IMR-90 (cell line): ENCODE measurements at regions not wholly inside any gene's neighbourhood (a gene's known extent, or its start where the extent isn't known, plus 50 kb on each side); places are given as distances from the start of the nearest gene placed in this dataset.

Experiments used
- ATAC-seq: fragments of 200-7000 bp; cut with Tn5 transposase; 2 replicates; pipeline ENCODE4 v1.9.1; 2020; ENCODE audit warnings: low read depth, mild to moderate bottlenecking, moderate library complexity
- BruUV-seq: library from RNA; stranded (reverse); fragments of 400-500 nt; replicated peaks from 2 replicates; lab custom pipeline; 2021; lab: Mats Ljungman, UMichigan
- CTCF ChIA-PET: fragments of 300-600 bp; formaldehyde crosslinking; extraction: SDS; loops from one replicate; lab custom pipeline; 2021; ENCODE audit warnings: antibody characterized with exemption; lab: Yijun Ruan, JAX
- POLR2A ChIA-PET: fragments of 300-600 bp; sonication (Branson Sonifier 250); formaldehyde crosslinking; loops from one replicate; lab custom pipeline; 2022; ENCODE audit warnings: antibody characterized with exemption; ENCODE audit not compliant: unreplicated experiment; lab: Charles Lee
- DNase-seq: peaks from one replicate; pipeline ENCODE4 v3.0.0; 2013
- H2AFZ ChIP-seq: replicated peaks from 2 replicates; pipeline ENCODE3; 2013; ENCODE audit warnings: low read length, mild to moderate bottlenecking; ENCODE audit not compliant: poor library complexity
- H2AK5ac ChIP-seq: 2 replicates; pipeline ENCODE4 v1.6.1; 2013; ENCODE audit warnings: low read depth, low read length, inconsistent platforms
- H2AK9ac ChIP-seq: replicated peaks from 2 replicates; pipeline ENCODE3; 2013; ENCODE audit warnings: mild to moderate bottlenecking, low read depth, low read length, moderate library complexity; ENCODE audit not compliant: poor library complexity
- H2BK120ac ChIP-seq: 2 replicates; pipeline ENCODE4 v1.6.1; 2013; ENCODE audit warnings: low read depth, low read length, inconsistent platforms
- H2BK15ac ChIP-seq: 3 replicates; pipeline ENCODE4 v1.6.1; 2013; ENCODE audit warnings: low read depth, low read length, inconsistent platforms
- H2BK20ac ChIP-seq: 2 replicates; pipeline ENCODE4 v1.6.1; 2013; ENCODE audit warnings: low read depth, mild to moderate bottlenecking, inconsistent platforms, low read length, moderate library complexity
- H2BK5ac ChIP-seq: 2 replicates; pipeline ENCODE4 v1.6.1; 2013; ENCODE audit warnings: mild to moderate bottlenecking, low read depth, low read length, inconsistent platforms; ENCODE audit not compliant: poor library complexity, severe bottlenecking
- H3K14ac ChIP-seq: replicated peaks from 2 replicates; pipeline ENCODE4 v1.6.1; 2013; ENCODE audit warnings: low read depth, low read length, inconsistent platforms
- H3K18ac ChIP-seq: 2 replicates; pipeline ENCODE4 v1.6.1; 2013; ENCODE audit warnings: low read depth, low read length, control low read depth
- H3K23ac ChIP-seq: 2 replicates; pipeline ENCODE4 v1.6.1; 2013; ENCODE audit warnings: low read depth, low read length, inconsistent platforms
- H3K27ac ChIP-seq: 2 replicates; pipeline ENCODE4 v1.5.1; 2013; ENCODE audit warnings: mild to moderate bottlenecking, control low read depth, low read length; ENCODE audit not compliant: insufficient read depth
- H3K27me3 ChIP-seq: 2 replicates; pipeline ENCODE4 v1.6.1; 2013; ENCODE audit warnings: low read length; ENCODE audit not compliant: control insufficient read depth, insufficient read depth
- H3K36me3 ChIP-seq: 2 replicates; pipeline ENCODE4 v1.6.1; 2013; ENCODE audit warnings: low read length, mixed read lengths; ENCODE audit not compliant: control insufficient read depth, insufficient read depth
- H3K4ac ChIP-seq: 2 replicates; pipeline ENCODE4 v1.6.1; 2013; ENCODE audit warnings: low read depth, low read length, inconsistent platforms
- H3K4me1 ChIP-seq: 2 replicates; pipeline ENCODE4 v1.6.1; 2013; ENCODE audit warnings: low read length, mixed read lengths; ENCODE audit not compliant: control insufficient read depth, insufficient read depth
- H3K4me2 ChIP-seq: 2 replicates; pipeline ENCODE4 v1.6.1; 2013; ENCODE audit warnings: low read depth, mild to moderate bottlenecking, control low read depth, low read length, moderate library complexity
- H3K4me3 ChIP-seq: 2 replicates; pipeline ENCODE4 v1.5.1; 2013; ENCODE audit warnings: low read depth, mild to moderate bottlenecking, control low read depth, low read length, moderate library complexity; ENCODE audit not compliant: insufficient read depth
- H3K56ac ChIP-seq: 2 replicates; pipeline ENCODE4 v1.6.1; 2013; ENCODE audit warnings: low read length, inconsistent platforms; ENCODE audit not compliant: insufficient read depth; ENCODE audit errors: extremely low read depth
- H3K79me1 ChIP-seq, 2 experiments: 2 replicates each; pipeline ENCODE4 v1.6.1; 2013; ENCODE audit warnings: low read length in 2 of 2, inconsistent platforms in 1 of 2, low read depth in 1 of 2
- H3K9ac ChIP-seq: 2 replicates; pipeline ENCODE4 v1.6.1; 2013; ENCODE audit warnings: low read depth, low read length, control low read depth
- H3K9me1 ChIP-seq: 2 replicates; pipeline ENCODE4 v1.6.1; 2013; ENCODE audit warnings: low read length, inconsistent platforms; ENCODE audit not compliant: insufficient read depth
- H3K9me3 ChIP-seq: 2 replicates; pipeline ENCODE4 v1.6.1; 2013; ENCODE audit warnings: low read length; ENCODE audit not compliant: control insufficient read depth, insufficient read depth
- H4K20me1 ChIP-seq: 2 replicates; pipeline ENCODE4 v1.6.1; 2013; ENCODE audit warnings: low read length, inconsistent platforms; ENCODE audit not compliant: insufficient read depth
- H4K5ac ChIP-seq: 2 replicates; pipeline ENCODE4 v1.6.1; 2013; ENCODE audit warnings: mild to moderate bottlenecking, low read depth, low read length, control low read depth
- H4K8ac ChIP-seq, 2 experiments: 2 replicates each; pipeline ENCODE4 v1.6.1; 2013; ENCODE audit warnings: low read depth in 2 of 2, low read length in 2 of 2, control low read depth in 1 of 2, inconsistent platforms in 1 of 2
- H4K91ac ChIP-seq: 2 replicates; pipeline ENCODE4 v1.6.1; 2013; ENCODE audit warnings: low read depth, low read length, inconsistent platforms; ENCODE audit not compliant: insufficient read depth
- BHLHE40 ChIP-seq: fragments of 150-350 bp; IDR thresholded peaks from 2 replicates; pipeline ENCODE4 v1.6.1; 2016; ENCODE audit warnings: mild to moderate bottlenecking, low read depth, low read length
- CEBPB ChIP-seq: IDR thresholded peaks from 2 replicates; pipeline ENCODE4 v1.6.1; 2012; ENCODE audit warnings: low read depth, low read length, improper control_type of control experiment
- CHD1 ChIP-seq: IDR thresholded peaks from 2 replicates; pipeline ENCODE4 v1.6.1; 2012; ENCODE audit warnings: low read depth, low read length, improper control_type of control experiment
- FOS ChIP-seq: fragments of 150-350 bp; IDR thresholded peaks from 2 replicates; pipeline ENCODE4 v1.6.1; 2016; ENCODE audit warnings: low read depth, low read length
- MAFK ChIP-seq: IDR thresholded peaks from 2 replicates; pipeline ENCODE4 v1.6.1; 2012; ENCODE audit warnings: low read depth, low read length, improper control_type of control experiment
- MAZ ChIP-seq: IDR thresholded peaks from 2 replicates; pipeline ENCODE4 v1.6.1; 2012; ENCODE audit warnings: low read depth, mild to moderate bottlenecking, low read length, improper control_type of control experiment, moderate library complexity, borderline replicate concordance
- MXI1 ChIP-seq: IDR thresholded peaks from 2 replicates; pipeline ENCODE4 v1.6.1; 2012; ENCODE audit warnings: low read depth, mild to moderate bottlenecking, low read length, moderate library complexity, borderline replicate concordance
- NFE2L2 ChIP-seq: fragments of 150-350 bp; IDR thresholded peaks from 2 replicates; pipeline ENCODE4 v1.6.1; 2016; ENCODE audit warnings: low read depth, mild to moderate bottlenecking, low read length
- POLR2A ChIP-seq: IDR thresholded peaks from 2 replicates; pipeline ENCODE4 v1.6.1; 2012; ENCODE audit warnings: mild to moderate bottlenecking, low read depth, low read length
- RCOR1 ChIP-seq: IDR thresholded peaks from 2 replicates; pipeline ENCODE4 v1.6.1; 2012; ENCODE audit warnings: mild to moderate bottlenecking, low read length, improper control_type of control experiment; ENCODE audit not compliant: insufficient replicate concordance
- RFX5 ChIP-seq: IDR thresholded peaks from 2 replicates; pipeline ENCODE4 v1.8.0; 2012; ENCODE audit warnings: low read depth, mild to moderate bottlenecking, low read length, moderate library complexity
- SMC3 ChIP-seq: fragments of 150-350 bp; IDR thresholded peaks from 2 replicates; pipeline ENCODE4 v1.6.1; 2016; ENCODE audit warnings: low read depth, mild to moderate bottlenecking, antibody characterized with exemption, low read length, moderate library complexity
- WGBS, 2 experiments: methylation state at CpG; one replicate each; pipeline versions ENCODE4 v1.1.5 to v1.1.7; 2013; ENCODE audit warnings: missing lambda C conversion rate in 2 of 2; ENCODE audit not compliant: insufficient read length in 1 of 2; ENCODE audit errors: extremely low coverage in 2 of 2; 5-methylcytosine and 5-hydroxymethylcytosine counted together
- dilution Hi-C: fragments of 300-500 bp; cut with HindIII; formaldehyde crosslinking; loops from one replicate; pipeline ENCODE4 v1.14.3; 2018; ENCODE audit warnings: low sequenced_read_pairs; ENCODE audit not compliant: unreplicated experiment
- in situ Hi-C: fragments of 300-500 bp; cut with MboI; formaldehyde crosslinking; loops from 3 replicates; pipeline ENCODE4 v1.14.3; 2019; ENCODE audit warnings: low sequenced_read_pairs, inconsistent platforms, mixed read lengths
- intact Hi-C: fragments of 100-400 bp; cut with micrococcal nuclease; formaldehyde crosslinking; loops from 2 replicates; pipeline ENCODE4 v1.10.0; 2022
- TF ChIP-seq, protein P1 (sequence below): conservative IDR thresholded peaks from 2 replicates; pipeline ENCODE4 v1.5.1; 2012; ENCODE audit warnings: mild to moderate bottlenecking, low read depth, low read length, improper control_type of control experiment
- TF ChIP-seq, protein P2 (sequence below): fragments of 150-350 bp; IDR thresholded peaks from 2 replicates; pipeline ENCODE4 v1.6.1; 2017; ENCODE audit warnings: mild to moderate bottlenecking, antibody characterized with exemption, low read length, low read depth
- TF ChIP-seq, protein P3 (sequence below): fragments of 150-350 bp; IDR thresholded peaks from 2 replicates; pipeline ENCODE4 v1.6.1; 2016; ENCODE audit warnings: low read depth, mild to moderate bottlenecking, low read length, moderate library complexity, borderline replicate concordance

DNA sequence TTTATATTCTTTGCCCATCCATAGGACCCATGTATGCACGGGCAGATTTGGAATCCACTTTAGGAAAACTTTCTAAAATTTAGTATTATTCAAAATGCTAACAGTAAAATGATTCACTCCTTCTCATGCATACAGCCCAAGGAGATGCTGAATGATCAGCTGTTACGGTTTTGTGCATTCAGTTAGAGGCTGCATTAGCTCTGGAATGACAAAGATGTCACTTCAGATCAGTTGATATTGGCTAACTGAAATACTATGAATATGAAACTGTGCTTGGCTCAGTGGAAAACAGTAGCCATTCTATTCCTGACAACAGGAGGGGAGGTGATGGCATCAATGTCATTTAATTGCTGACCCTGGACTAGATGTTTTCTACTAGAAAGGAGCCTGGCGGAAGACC is 560.7 kb downstream of the ZNF608 start:
- no peak overlapping the region for H2AK9ac ChIP-seq
- no peak overlapping the region for H2BK120ac ChIP-seq
- H2AK5ac ChIP-seq = no peak overlapping the region
- no peak overlapping the region for H2AFZ ChIP-seq
- H3K9ac ChIP-seq = no peak overlapping the region
- no peak overlapping the region for H4K8ac ChIP-seq
- H3K36me3 ChIP-seq = no peaks in the 10 kb centered on the region
- no peak overlapping the region for H3K27ac ChIP-seq
- H3K18ac ChIP-seq = no peak overlapping the region
- no peaks in the 10 kb centered on the region for H3K9me1 ChIP-seq
- H3K4me3 ChIP-seq = no peak overlapping the region
- dilution Hi-C loops = no loop called here
- BruUV-seq = no TSS peak
- POLR2A ChIA-PET = no interaction called here
- no peaks in the 10 kb centered on the region; the same call in 1 of the 2 replicates for H3K27me3 ChIP-seq
- no peak overlapping the region for H3K4me2 ChIP-seq
- no peak overlapping the region for H3K23ac ChIP-seq
- in situ Hi-C loops = no loop called here
- H4K5ac ChIP-seq = no peak overlapping the region
- H2BK15ac ChIP-seq = no peak overlapping the region
- no peak for ATAC-seq
- CTCF ChIA-PET = no interaction called here
- no peaks in the 10 kb centered on the region for H4K20me1 ChIP-seq
- DNase-seq = no peak
- no peaks in the 10 kb centered on the region for H3K79me1 ChIP-seq
- no peak overlapping the region for H2BK5ac ChIP-seq
- H3K9me3 ChIP-seq = no peaks in the 10 kb centered on the region
- intact Hi-C loops = no loop called here
- no peak overlapping the region for H3K14ac ChIP-seq
- TF ChIP-seq, protein P1, sequence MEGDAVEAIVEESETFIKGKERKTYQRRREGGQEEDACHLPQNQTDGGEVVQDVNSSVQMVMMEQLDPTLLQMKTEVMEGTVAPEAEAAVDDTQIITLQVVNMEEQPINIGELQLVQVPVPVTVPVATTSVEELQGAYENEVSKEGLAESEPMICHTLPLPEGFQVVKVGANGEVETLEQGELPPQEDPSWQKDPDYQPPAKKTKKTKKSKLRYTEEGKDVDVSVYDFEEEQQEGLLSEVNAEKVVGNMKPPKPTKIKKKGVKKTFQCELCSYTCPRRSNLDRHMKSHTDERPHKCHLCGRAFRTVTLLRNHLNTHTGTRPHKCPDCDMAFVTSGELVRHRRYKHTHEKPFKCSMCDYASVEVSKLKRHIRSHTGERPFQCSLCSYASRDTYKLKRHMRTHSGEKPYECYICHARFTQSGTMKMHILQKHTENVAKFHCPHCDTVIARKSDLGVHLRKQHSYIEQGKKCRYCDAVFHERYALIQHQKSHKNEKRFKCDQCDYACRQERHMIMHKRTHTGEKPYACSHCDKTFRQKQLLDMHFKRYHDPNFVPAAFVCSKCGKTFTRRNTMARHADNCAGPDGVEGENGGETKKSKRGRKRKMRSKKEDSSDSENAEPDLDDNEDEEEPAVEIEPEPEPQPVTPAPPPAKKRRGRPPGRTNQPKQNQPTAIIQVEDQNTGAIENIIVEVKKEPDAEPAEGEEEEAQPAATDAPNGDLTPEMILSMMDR = no peak
- TF ChIP-seq CEBPB (no peak), MXI1 (no peak), MAZ (no peak), MAFK (no peak), POLR2A (no peak), RFX5 (no peak), FOS (no peak), BHLHE40 (no peak), RCOR1 (no peak), CHD1 (no peak), SMC3 (no peak), NFE2L2 (no peak)
- TF ChIP-seq, protein P2, sequence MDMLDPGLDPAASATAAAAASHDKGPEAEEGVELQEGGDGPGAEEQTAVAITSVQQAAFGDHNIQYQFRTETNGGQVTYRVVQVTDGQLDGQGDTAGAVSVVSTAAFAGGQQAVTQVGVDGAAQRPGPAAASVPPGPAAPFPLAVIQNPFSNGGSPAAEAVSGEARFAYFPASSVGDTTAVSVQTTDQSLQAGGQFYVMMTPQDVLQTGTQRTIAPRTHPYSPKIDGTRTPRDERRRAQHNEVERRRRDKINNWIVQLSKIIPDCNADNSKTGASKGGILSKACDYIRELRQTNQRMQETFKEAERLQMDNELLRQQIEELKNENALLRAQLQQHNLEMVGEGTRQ = no peak
- TF ChIP-seq, protein P3, sequence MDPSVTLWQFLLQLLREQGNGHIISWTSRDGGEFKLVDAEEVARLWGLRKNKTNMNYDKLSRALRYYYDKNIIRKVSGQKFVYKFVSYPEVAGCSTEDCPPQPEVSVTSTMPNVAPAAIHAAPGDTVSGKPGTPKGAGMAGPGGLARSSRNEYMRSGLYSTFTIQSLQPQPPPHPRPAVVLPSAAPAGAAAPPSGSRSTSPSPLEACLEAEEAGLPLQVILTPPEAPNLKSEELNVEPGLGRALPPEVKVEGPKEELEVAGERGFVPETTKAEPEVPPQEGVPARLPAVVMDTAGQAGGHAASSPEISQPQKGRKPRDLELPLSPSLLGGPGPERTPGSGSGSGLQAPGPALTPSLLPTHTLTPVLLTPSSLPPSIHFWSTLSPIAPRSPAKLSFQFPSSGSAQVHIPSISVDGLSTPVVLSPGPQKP = no peak
- no peak overlapping the region for H4K91ac ChIP-seq
- no peak overlapping the region for H3K4ac ChIP-seq
- WGBS, 2 experiments = 100% methylated on average over 1 of the region's 3 CpGs; no CpG with 5 or more reads in 1 of the 2 experiments
- H2BK20ac ChIP-seq = no peak overlapping the region
- H3K56ac ChIP-seq = no peak overlapping the region
- H3K4me1 ChIP-seq = peaks cover 2% of the 10 kb centered on the region; the same call in 1 of the 2 replicates
